Karpas-422 (cell line): ENCODE measurements at regions not wholly inside any gene's neighbourhood (a gene's known extent, or its start where the extent isn't known, plus 50 kb on each side); places are given as distances from the start of the nearest gene placed in this dataset.

Experiments
- DNase-seq: peaks from one replicate; pipeline ENCODE4 v3.0.0-alpha.2; 2015
- H2AFZ ChIP-seq: fragments of 200-600 bp; sonication (generic); 2 replicates; pipeline ENCODE4 v1.6.1; 2014; ENCODE audit warnings: antibody characterized with exemption, low read length, mixed read lengths
- H3K27ac ChIP-seq: fragments of 200-600 bp; sonication (generic); 2 replicates; pipeline ENCODE4 v1.5.1; 2014; ENCODE audit warnings: mild to moderate bottlenecking, low read length, moderate library complexity
- H3K27me3 ChIP-seq: fragments of 200-600 bp; sonication (generic); 2 replicates; pipeline ENCODE4 v1.6.1; 2014; ENCODE audit warnings: low read length, mixed read lengths
- H3K36me3 ChIP-seq: fragments of 200-600 bp; sonication (generic); 2 replicates; pipeline ENCODE4 v1.6.1; 2014; ENCODE audit warnings: low read length, mixed read lengths; ENCODE audit not compliant: insufficient read depth
- H3K4me1 ChIP-seq: fragments of 200-600 bp; sonication (generic); 2 replicates; pipeline ENCODE4 v1.6.1; 2014; ENCODE audit warnings: mild to moderate bottlenecking, low read length, mixed read lengths
- H3K4me2 ChIP-seq: fragments of 200-600 bp; sonication (generic); 2 replicates; pipeline ENCODE4 v1.6.1; 2014; ENCODE audit warnings: low read length, low read depth, mild to moderate bottlenecking; ENCODE audit not compliant: poor library complexity, severe bottlenecking
- H3K4me3 ChIP-seq: fragments of 200-600 bp; sonication (generic); 2 replicates; pipeline ENCODE4 v1.5.1; 2014; ENCODE audit warnings: mild to moderate bottlenecking, antibody characterized with exemption, low read length, mixed read lengths
- H3K79me2 ChIP-seq: fragments of 200-600 bp; sonication (generic); 2 replicates; pipeline ENCODE4 v1.6.1; 2014; ENCODE audit warnings: mild to moderate bottlenecking, low read length, mixed read lengths
- H3K9ac ChIP-seq: fragments of 200-600 bp; sonication (generic); 2 replicates; pipeline ENCODE4 v1.6.0; 2014; ENCODE audit warnings: low read length
- H3K9me2 ChIP-seq: fragments of 200-600 bp; sonication (generic), shearing (Covaris generic); replicated peaks from 2 replicates; pipeline ENCODE4 v1.6.0; 2014; ENCODE audit warnings: mild to moderate bottlenecking, low read length, moderate library complexity; ENCODE audit not compliant: insufficient read depth
- H3K9me3 ChIP-seq: fragments of 300-700, 200-600 bp; sonication (generic); 2 replicates; pipeline ENCODE4 v1.6.1; 2014; ENCODE audit warnings: low read length, mixed read lengths
- H4K20me1 ChIP-seq: fragments of 200-600 bp; sonication (generic); 2 replicates; pipeline ENCODE4 v1.6.1; 2014; ENCODE audit warnings: mild to moderate bottlenecking, antibody characterized with exemption, low read length, low read depth; ENCODE audit not compliant: insufficient read depth

GRCh38 chrX:45771114-45771513, 570.4 kb upstream of the DIPK2B start:
- Histone ChIP-seq H3K27me3 (no peaks in the 10 kb centered on the region), H3K4me3 (no peak overlapping the region), H3K9me3 (no peaks in the 10 kb centered on the region), H3K9me2 (no peaks in the 10 kb centered on the region), H2AFZ (no peak overlapping the region), H4K20me1 (no peaks in the 10 kb centered on the region), H3K27ac (no peak overlapping the region), H3K4me2 (no peak overlapping the region), H3K79me2 (no peaks in the 10 kb centered on the region), H3K4me1 (no peaks in the 10 kb centered on the region), H3K9ac (no peak overlapping the region), H3K36me3 (no peaks in the 10 kb centered on the region)
- DNase-seq = no peak

GRCh38 chrX:45769761-45770582, 569.3 kb upstream of the DIPK2B start:
- Histone ChIP-seq H3K9me3 (no peaks in the 10 kb centered on the region), H3K27ac (no peak overlapping the region), H3K27me3 (no peaks in the 10 kb centered on the region), H3K4me1 (no peaks in the 10 kb centered on the region), H3K36me3 (no peaks in the 10 kb centered on the region), H3K9ac (no peak overlapping the region), H3K9me2 (no peaks in the 10 kb centered on the region), H4K20me1 (no peaks in the 10 kb centered on the region), H3K4me3 (no peak overlapping the region), H3K4me2 (no peak overlapping the region), H3K79me2 (no peaks in the 10 kb centered on the region), H2AFZ (no peak overlapping the region)
- DNase-seq = no peak

GRCh38 chrX:45768666-45769236, 568.1 kb upstream of the DIPK2B start:
- no peaks in the 10 kb centered on the region for H3K9me3 ChIP-seq
- H3K4me3 ChIP-seq = no peak overlapping the region
- no peak overlapping the region for H3K9ac ChIP-seq
- H4K20me1 ChIP-seq = no peaks in the 10 kb centered on the region
- no peaks in the 10 kb centered on the region for H3K27me3 ChIP-seq
- H3K4me1 ChIP-seq = no peaks in the 10 kb centered on the region
- H3K9me2 ChIP-seq = no peaks in the 10 kb centered on the region
- no peak overlapping the region for H3K27ac ChIP-seq
- no peak overlapping the region for H2AFZ ChIP-seq
- DNase-seq = no peak
- no peaks in the 10 kb centered on the region for H3K36me3 ChIP-seq
- H3K4me2 ChIP-seq = no peak overlapping the region
- H3K79me2 ChIP-seq = no peaks in the 10 kb centered on the region

- DNase-seq = no peak
- no peaks in the 10 kb centered on the region for H3K79me2 ChIP-seq
- no peaks in the 10 kb centered on the region for H3K9me3 ChIP-seq
- H3K27me3 ChIP-seq = no peaks in the 10 kb centered on the region
- H3K4me3 ChIP-seq = no peak overlapping the region
- H3K4me1 ChIP-seq = no peaks in the 10 kb centered on the region
- H3K36me3 ChIP-seq = no peaks in the 10 kb centered on the region
- no peak overlapping the region for H3K4me2 ChIP-seq
- no peak overlapping the region for H2AFZ ChIP-seq
- H3K27ac ChIP-seq = no peak overlapping the region
- no peak overlapping the region for H3K9ac ChIP-seq
- H4K20me1 ChIP-seq = no peaks in the 10 kb centered on the region
- H3K9me2 ChIP-seq = no peaks in the 10 kb centered on the region
Measured at GRCh38 chrX:45766981-45767501, 566.4 kb upstream of the DIPK2B start.

- no peak for DNase-seq
- no peak overlapping the region for H3K4me3 ChIP-seq
- H2AFZ ChIP-seq = no peak overlapping the region
- no peaks in the 10 kb centered on the region for H3K9me3 ChIP-seq
- H4K20me1 ChIP-seq = no peaks in the 10 kb centered on the region
- no peaks in the 10 kb centered on the region for H3K9me2 ChIP-seq
- H3K4me1 ChIP-seq = no peaks in the 10 kb centered on the region
- H3K27me3 ChIP-seq = no peaks in the 10 kb centered on the region
- H3K27ac ChIP-seq = no peak overlapping the region
- no peak overlapping the region for H3K4me2 ChIP-seq
- no peaks in the 10 kb centered on the region for H3K79me2 ChIP-seq
- no peak overlapping the region for H3K9ac ChIP-seq
- H3K36me3 ChIP-seq = no peaks in the 10 kb centered on the region
Measured at GRCh38 chrX:45765767-45766166, 565.1 kb upstream of the DIPK2B start.

GRCh38 chrX:45765281-45765680, 564.6 kb upstream of the DIPK2B start:
- DNase-seq = no peak
- Histone ChIP-seq H3K79me2 (no peaks in the 10 kb centered on the region), H3K36me3 (no peaks in the 10 kb centered on the region), H4K20me1 (no peaks in the 10 kb centered on the region), H2AFZ (no peak overlapping the region), H3K4me3 (no peak overlapping the region), H3K4me2 (no peak overlapping the region), H3K27me3 (no peaks in the 10 kb centered on the region), H3K4me1 (no peaks in the 10 kb centered on the region), H3K9me3 (no peaks in the 10 kb centered on the region), H3K9me2 (no peaks in the 10 kb centered on the region), H3K27ac (no peak overlapping the region), H3K9ac (no peak overlapping the region)

- no peak for DNase-seq
- no peak overlapping the region for H3K9ac ChIP-seq
- no peaks in the 10 kb centered on the region for H4K20me1 ChIP-seq
- no peaks in the 10 kb centered on the region for H3K9me3 ChIP-seq
- H3K4me2 ChIP-seq = no peak overlapping the region
- no peaks in the 10 kb centered on the region for H3K27me3 ChIP-seq
- H3K79me2 ChIP-seq = no peaks in the 10 kb centered on the region
- no peak overlapping the region for H2AFZ ChIP-seq
- no peak overlapping the region for H3K4me3 ChIP-seq
- H3K9me2 ChIP-seq = no peaks in the 10 kb centered on the region
- H3K4me1 ChIP-seq = no peaks in the 10 kb centered on the region
- no peaks in the 10 kb centered on the region for H3K36me3 ChIP-seq
- H3K27ac ChIP-seq = no peak overlapping the region
Measured at GRCh38 chrX:45762699-45763647, 562.3 kb upstream of the DIPK2B start.

- Histone ChIP-seq H2AFZ (no peak overlapping the region), H3K79me2 (no peaks in the 10 kb centered on the region), H3K4me2 (no peak overlapping the region), H3K36me3 (no peaks in the 10 kb centered on the region), H4K20me1 (no peaks in the 10 kb centered on the region), H3K27me3 (no peaks in the 10 kb centered on the region), H3K4me3 (no peak overlapping the region), H3K4me1 (no peaks in the 10 kb centered on the region), H3K27ac (no peak overlapping the region), H3K9me2 (no peaks in the 10 kb centered on the region), H3K9ac (no peak overlapping the region), H3K9me3 (no peaks in the 10 kb centered on the region)
- no peak for DNase-seq
Measured at GRCh38 chrX:45761920-45762319, 561.2 kb upstream of the DIPK2B start.
